Colonic mucosa (tissue), 4 donors: ENCODE measurements at regions not wholly inside any gene's neighbourhood (a gene's known extent, or its start where the extent isn't known, plus 50 kb on each side); places are given as distances from the start of the nearest gene placed in this dataset.

Source experiments
- DNase-seq: peaks from one replicate; pipeline ENCODE4 v3.0.0-alpha.2; 2020
- H3K27ac ChIP-seq: fragments of 200-600 bp; one replicate; pipeline ENCODE4 v1.8.0; 2021
- H3K27me3 ChIP-seq: fragments of 200-600 bp; one replicate; pipeline ENCODE4 v1.8.0; 2021
- H3K36me3 ChIP-seq: fragments of 200-600 bp; one replicate; pipeline ENCODE4 v1.8.0; 2021
- H3K4me1 ChIP-seq: fragments of 200-600 bp; one replicate; pipeline ENCODE4 v1.8.0; 2021; ENCODE audit warnings: mild to moderate bottlenecking
- H3K4me3 ChIP-seq: fragments of 200-600 bp; one replicate; pipeline ENCODE4 v1.8.0; 2021
- H3K9ac ChIP-seq, 2 donors: one replicate each; pipeline ENCODE4 v1.7.0; 2013; ENCODE audit warnings: control low read depth in 2 of 2, low read depth in 2 of 2, low read length in 2 of 2
- H3K9me3 ChIP-seq: fragments of 200-600 bp; one replicate; pipeline ENCODE4 v1.8.0; 2021
- intact Hi-C: fragments of 100-400 bp; cut with DNase I; formaldehyde crosslinking; loops from one replicate; pipeline ENCODE4 v1.14.1; 2022
- TF ChIP-seq, protein P1 (sequence below): fragments of 200-600 bp; IDR thresholded peaks from one replicate; pipeline ENCODE4 v1.8.0; 2022; ENCODE audit warnings: antibody characterized with exemption, mild to moderate bottlenecking
- donor health status: healthy.
- donor health status: DM: no; HTN: no; CAD: no.
- donor health status: DM: no; HTN: no; CAD: no.

DNA sequence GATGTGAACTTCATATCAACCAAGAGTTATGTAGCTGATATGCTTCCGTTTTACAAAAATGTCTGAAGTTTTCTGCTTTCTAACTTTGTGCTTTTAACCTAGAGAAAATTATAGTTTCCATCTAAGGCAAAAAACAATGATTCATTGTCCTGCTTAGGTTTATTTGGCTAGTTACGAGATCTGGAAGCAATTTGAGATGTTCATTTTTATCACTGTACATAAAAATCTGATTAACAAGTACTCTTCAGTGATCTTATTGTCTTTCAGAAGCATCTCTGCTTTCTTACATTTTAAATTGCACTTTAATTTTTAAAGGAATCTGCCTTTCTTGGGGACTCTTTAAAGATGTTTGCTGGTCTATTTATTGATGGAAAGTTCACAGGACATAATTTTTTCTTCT is 188.1 kb downstream of the RFC3 start:
- TF ChIP-seq, protein P1, sequence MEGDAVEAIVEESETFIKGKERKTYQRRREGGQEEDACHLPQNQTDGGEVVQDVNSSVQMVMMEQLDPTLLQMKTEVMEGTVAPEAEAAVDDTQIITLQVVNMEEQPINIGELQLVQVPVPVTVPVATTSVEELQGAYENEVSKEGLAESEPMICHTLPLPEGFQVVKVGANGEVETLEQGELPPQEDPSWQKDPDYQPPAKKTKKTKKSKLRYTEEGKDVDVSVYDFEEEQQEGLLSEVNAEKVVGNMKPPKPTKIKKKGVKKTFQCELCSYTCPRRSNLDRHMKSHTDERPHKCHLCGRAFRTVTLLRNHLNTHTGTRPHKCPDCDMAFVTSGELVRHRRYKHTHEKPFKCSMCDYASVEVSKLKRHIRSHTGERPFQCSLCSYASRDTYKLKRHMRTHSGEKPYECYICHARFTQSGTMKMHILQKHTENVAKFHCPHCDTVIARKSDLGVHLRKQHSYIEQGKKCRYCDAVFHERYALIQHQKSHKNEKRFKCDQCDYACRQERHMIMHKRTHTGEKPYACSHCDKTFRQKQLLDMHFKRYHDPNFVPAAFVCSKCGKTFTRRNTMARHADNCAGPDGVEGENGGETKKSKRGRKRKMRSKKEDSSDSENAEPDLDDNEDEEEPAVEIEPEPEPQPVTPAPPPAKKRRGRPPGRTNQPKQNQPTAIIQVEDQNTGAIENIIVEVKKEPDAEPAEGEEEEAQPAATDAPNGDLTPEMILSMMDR, result no peak

GRCh38 chr13:34011552-34012085 is 193.7 kb downstream of the RFC3 start:
- H3K36me3 ChIP-seq, result no peaks in the 10 kb centered on the region
- TF ChIP-seq, protein P1, result no peak
- intact Hi-C loops, result no loop called here
- no peak overlapping the region for H3K9ac ChIP-seq
- no peak for DNase-seq
- no peaks in the 10 kb centered on the region for H3K27me3 ChIP-seq
- no peaks in the 10 kb centered on the region for H3K9me3 ChIP-seq
- H3K27ac ChIP-seq, result no peak overlapping the region
- no peaks in the 10 kb centered on the region for H3K4me1 ChIP-seq
- no peak overlapping the region for H3K4me3 ChIP-seq

More for the DNA sequence above, 188.1 kb downstream of the RFC3 start:
- H3K27me3 ChIP-seq, result no peaks in the 10 kb centered on the region
- no peak for DNase-seq
- no peaks in the 10 kb centered on the region for H3K36me3 ChIP-seq
- H3K4me1 ChIP-seq, result no peaks in the 10 kb centered on the region
- intact Hi-C loops, result no loop called here
- H3K27ac ChIP-seq, result no peak overlapping the region
- no peak overlapping the region for H3K9ac ChIP-seq
- H3K9me3 ChIP-seq, result no peaks in the 10 kb centered on the region
- no peak overlapping the region for H3K4me3 ChIP-seq

DNA sequence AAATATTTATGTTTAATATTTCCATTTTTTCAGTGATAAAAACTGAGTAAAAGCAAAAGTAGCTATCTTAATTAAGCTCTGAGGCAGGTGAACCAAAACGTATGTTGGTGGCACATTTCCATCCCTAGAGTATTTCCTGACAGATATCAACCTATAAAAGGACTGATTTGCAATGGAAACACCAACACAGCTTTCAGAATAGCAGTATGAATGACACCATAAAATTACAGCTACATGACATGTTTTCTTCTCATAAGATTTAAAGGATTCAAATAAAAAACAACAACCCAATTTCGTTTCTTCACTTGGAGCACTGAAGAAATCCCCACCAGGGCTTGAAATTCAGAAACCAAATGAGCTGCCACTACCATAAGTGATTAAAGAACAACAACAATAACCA is 194.4 kb downstream of the RFC3 start:
- TF ChIP-seq, protein P1, result no peak

DNA sequence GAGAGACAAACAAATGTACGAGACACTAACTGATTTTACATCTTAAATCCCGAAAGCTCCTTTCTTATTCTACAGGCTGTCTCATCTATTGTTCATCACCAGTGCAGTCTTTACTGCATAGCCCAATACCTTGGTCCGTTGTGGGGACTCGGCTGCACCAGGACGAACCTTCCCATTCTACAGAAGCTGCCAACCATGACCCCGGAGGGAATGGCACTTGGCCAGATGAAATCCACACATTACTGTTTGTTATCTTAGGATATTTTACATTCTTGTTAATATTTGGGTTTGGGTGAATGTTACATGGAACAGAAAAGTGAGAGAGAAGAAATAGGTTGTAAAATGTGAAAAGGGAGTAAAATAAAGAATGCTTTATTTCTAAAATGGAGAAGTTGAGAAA is 195.1 kb downstream of the RFC3 start:
- H3K9ac ChIP-seq, result no peak overlapping the region
- intact Hi-C loops, result no loop called here
- no peaks in the 10 kb centered on the region for H3K4me1 ChIP-seq
- no peaks in the 10 kb centered on the region for H3K27me3 ChIP-seq
- no peaks in the 10 kb centered on the region for H3K36me3 ChIP-seq
- TF ChIP-seq, protein P1, result no peak
- H3K9me3 ChIP-seq, result no peaks in the 10 kb centered on the region
- no peak for DNase-seq
- H3K4me3 ChIP-seq, result no peak overlapping the region
- no peak overlapping the region for H3K27ac ChIP-seq

More for the DNA sequence above, 194.4 kb downstream of the RFC3 start:
- no peaks in the 10 kb centered on the region for H3K9me3 ChIP-seq
- H3K9ac ChIP-seq, result no peak overlapping the region
- no peaks in the 10 kb centered on the region for H3K4me1 ChIP-seq
- intact Hi-C loops, result no loop called here
- no peak overlapping the region for H3K4me3 ChIP-seq
- H3K27ac ChIP-seq, result no peak overlapping the region
- no peak for DNase-seq
- no peaks in the 10 kb centered on the region for H3K27me3 ChIP-seq
- H3K36me3 ChIP-seq, result no peaks in the 10 kb centered on the region

DNA sequence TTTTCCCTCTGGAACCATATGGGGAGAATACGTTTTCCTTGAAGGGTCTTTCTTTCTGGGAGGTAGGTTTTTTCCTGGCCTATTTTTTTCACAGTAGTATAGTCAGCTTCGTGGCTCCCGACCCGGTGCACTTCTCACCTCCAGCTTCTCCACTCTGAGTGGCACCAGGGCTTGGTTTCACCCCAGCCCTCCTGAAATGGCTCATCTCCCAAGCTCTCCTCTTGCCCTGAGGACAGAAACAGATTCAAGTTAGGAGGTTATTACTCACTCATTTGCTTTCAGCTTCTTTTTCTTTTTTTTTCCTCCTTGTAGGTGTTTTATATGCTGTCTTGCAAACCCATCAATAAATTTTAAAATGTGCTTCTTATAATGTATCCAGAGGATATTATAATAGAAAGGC is 199.3 kb downstream of the RFC3 start:
- Histone ChIP-seq H3K4me1 (no peaks in the 10 kb centered on the region), H3K27me3 (no peaks in the 10 kb centered on the region), H3K27ac (no peak overlapping the region), H3K36me3 (no peaks in the 10 kb centered on the region), H3K4me3 (no peak overlapping the region), H3K9ac (no peak overlapping the region), H3K9me3 (no peaks in the 10 kb centered on the region)
- intact Hi-C loops, result no loop called here
- DNase-seq, result no peak
- TF ChIP-seq, protein P1, result no peak
